ENCODE measurements at regions not wholly inside any gene's neighbourhood (a gene's known extent, or its start where the extent isn't known, plus 50 kb on each side); places are given as distances from the start of the nearest gene placed in this dataset.

DNA sequence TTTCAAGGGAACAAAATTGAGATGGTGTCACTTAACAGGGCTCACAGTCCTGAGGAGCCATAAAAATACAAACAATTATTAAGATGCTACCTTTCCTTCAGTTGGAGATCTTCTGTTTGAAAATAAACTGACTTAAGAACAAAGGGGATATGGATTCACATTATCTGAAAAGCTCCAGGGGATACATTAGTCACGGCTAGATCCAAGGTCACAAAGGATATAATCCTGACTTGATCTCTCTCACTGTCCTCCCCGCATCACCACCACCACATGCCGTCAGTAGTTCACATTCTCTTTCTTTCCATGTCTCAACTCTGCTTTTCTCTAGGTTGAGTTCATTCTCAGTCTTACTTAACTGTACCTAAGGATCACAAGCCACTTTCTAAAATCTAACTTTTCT is 530.4 kb upstream of the MARCKS start:
- DNase-seq: no peak

- no peak for DNase-seq
Observed at GRCh38 chr6:113328886-113329381, 528.2 kb upstream of the MARCKS start.

GRCh38 chr6:113329942-113330635 is 527.1 kb upstream of the MARCKS start:
- no peak for DNase-seq

GRCh38 chr6:113330636-113330946 is 526.6 kb upstream of the MARCKS start:
- DNase-seq: no peak

DNA sequence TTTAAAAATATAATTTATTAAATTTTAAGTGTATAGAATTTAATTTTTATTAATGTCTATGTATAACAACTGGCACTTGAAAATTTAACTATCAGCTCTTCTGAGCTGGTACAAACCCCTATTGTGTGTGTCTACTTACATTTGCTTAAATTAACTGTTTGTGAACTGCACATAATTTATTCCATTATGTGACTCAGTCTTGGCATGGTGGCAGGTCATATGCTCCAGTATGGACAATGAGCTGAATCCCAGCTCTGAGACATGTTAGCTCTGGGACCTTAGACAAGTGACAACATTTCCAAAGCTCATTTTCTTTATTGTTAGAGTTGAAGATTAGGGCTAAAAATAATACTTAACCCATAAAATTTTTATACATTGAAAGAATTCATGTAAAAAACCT is 526.1 kb upstream of the MARCKS start:
- no peak for DNase-seq

DNA sequence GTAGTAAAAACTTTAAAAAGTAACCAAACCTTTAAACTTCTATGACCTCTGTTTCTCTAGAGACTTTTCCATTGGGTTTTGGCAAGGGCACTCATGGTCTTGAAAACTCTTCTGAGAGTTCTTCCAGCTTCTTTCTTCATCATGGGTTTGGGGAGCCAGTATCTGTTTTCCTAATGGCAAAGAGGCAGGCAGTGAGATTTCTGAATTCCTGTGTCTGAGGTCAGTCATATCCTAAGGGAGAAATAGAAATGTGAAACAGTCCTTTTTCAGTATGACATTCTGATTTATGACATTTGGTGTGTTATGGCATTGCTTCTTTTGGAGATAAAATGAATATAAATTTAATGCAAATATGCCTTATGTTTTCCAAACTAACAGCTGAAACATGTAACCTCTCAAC is 518.5 kb upstream of the MARCKS start:
- no peak for DNase-seq

DNA sequence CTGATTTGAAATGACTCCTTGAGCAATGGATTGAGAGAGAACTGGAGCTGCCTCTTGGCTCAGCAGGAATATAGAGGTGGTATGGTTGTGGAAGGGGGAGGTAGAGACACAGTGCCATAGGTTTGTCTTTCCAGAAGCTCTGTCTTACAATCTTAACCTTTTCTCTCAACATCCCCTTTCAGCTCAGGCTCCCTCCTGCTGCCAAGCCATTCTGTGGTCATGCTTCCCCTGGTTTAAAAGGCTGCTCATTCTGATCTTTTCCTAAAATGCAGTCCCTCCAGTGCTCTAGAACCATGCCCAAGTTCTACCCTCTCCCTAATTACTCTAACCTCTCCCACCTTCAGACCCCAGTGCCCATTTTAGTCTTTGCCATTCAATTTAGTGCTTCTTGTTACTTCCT is 517.9 kb upstream of the MARCKS start:
- no peak for DNase-seq

- DNase-seq: no peak
Observed at GRCh38 chr6:113340371-113340770, 516.8 kb upstream of the MARCKS start.

- DNase-seq: no peak
Observed at GRCh38 chr6:113343940-113344339, 513.2 kb upstream of the MARCKS start.

DNA sequence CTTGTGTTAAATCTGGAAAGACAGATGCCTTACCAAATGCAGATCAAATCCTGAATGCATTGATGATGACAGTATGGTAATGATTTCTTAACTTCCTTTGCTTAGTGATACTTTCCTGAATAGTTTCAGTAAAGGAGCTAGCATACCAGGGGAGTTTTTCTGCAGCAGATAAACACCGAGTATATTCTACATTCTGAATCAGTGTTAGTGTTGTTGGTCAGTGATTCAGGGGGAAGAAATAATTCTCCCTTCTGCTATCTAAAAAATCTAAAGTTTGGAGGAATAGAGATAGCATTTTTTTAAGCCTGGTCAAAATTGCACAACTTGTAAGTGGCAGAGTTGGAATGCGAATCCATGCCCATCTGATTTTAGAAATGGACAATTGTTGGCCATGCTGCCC is 512.2 kb upstream of the MARCKS start:
- DNase-seq: no peak

DNA sequence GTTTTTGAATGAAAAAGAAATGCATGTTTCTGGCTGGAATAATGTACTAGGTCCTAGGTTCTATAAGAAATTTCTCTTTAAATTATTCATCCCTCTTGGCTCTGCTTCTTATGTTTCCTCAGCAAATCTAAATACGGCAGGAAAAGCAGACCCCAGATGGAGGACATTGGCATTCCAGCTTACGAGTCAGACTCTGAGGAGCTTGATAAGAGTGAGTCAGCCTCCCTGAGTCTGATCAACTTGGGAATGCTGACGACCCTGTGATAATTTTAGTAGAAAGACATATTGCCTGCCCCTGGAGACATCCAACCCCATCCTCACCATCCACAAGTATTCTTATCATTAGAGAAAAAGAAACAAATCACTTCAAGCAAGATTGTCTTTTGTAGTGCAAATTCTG is 509.7 kb upstream of the MARCKS start:
- no peak for DNase-seq

DNA sequence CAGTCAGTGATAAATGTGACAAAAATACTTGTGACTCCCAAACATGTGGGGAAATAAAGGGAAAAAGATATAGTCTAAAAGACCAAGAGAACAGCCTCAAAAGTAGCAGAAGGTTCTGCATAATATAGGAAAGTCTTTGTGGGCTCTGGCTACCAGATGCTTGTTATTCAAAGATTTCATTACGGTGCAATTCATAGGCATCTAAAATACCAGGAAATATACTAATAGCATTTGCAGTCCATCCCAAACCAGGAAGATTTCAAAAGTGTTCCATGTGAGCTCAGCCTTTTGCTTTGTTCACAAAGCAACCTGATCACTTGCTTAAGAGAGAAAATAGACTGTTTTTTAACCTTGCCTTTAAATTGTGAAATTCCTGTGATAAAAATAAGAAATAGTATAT is 506.7 kb upstream of the MARCKS start:
- no peak for DNase-seq

- no peak for DNase-seq
Observed at GRCh38 chr6:113351173-113351834, 505.8 kb upstream of the MARCKS start.

- no peak for DNase-seq
Observed at GRCh38 chr6:113352029-113352801, 504.9 kb upstream of the MARCKS start.

GRCh38 chr6:113352831-113353230 is 504.3 kb upstream of the MARCKS start:
- no peak for DNase-seq

DNA sequence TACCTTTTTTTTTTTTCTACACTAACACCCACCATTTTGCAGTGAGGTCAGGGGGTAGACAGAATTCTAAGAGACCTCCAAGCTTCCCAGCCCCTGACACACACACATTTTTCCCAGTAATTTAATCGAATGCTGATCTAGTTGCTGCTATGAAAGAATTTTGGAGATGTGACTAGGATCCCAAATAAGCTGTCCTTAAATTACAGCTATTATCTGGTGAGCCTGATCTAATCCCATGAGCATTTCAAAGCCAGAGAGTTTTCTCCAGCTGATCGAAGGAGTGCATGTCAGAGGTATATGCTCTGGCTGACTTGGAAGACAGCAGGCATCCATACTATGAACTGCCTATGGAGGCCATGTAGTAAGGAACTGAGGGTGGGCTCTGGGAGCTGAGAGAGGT is 503.8 kb upstream of the MARCKS start:
- no peak for DNase-seq

GRCh38 chr6:113354204-113354895 is 502.8 kb upstream of the MARCKS start:
- DNase-seq: no peak

DNA sequence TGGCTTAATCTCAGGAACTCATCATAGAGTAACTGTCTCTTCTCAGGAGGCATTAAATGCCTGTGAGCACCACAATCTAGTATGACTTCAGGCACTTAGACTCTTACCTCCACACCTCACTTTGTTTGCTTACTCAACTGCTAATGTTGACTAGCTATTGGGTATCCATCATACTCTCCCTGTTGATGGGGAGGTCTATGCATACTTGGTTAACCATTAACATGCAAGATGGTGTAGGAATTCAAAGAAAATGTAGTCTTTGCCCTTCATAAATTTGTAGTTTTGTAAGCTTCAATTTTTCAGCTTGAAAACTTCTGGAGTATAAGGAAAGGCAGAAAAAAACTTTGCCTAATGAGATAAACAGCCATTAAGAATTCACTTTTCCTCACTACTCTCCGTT is 501.0 kb upstream of the MARCKS start:
- DNase-seq: no peak

GRCh38 chr6:113357041-113357440 is 500.1 kb upstream of the MARCKS start:
- DNase-seq: no peak

DNA sequence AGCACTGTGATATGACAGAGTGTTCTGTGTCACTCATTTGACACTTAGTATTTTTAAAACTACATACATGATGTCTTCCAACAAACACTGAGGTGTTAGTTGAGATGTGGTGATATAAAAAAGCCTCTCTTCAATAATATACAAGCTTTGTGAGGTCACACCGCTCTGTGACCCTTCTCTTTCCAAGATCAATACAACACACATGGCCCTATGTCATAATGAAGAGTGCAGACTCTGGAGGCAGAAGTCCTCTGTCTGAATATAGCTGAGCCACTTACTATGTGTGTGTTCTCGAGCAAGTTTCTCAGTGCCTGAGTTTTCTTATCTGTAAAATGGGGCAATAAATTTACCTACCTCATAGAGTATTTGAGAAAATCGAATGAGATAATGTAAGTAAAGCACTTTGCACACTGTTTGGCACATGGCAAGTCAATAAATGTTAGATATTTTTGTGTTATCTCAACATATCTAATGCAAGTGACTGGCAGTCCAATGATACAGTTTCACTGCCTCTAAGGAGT is 499.0 kb upstream of the MARCKS start:
- DNase-seq: no peak

GRCh38 chr6:113359155-113360140 is 497.7 kb upstream of the MARCKS start:
- DNase-seq: no peak

All from MV-4-11 (cell line).